IPS-18a (cell line): ENCODE measurements at regions not wholly inside any gene's neighbourhood (a gene's known extent, or its start where the extent isn't known, plus 50 kb on each side); places are given as distances from the start of the nearest gene placed in this dataset.
"Not testable (repeated sequence)": the region's sequence is repeated elsewhere in the genome, so short reads cannot be mapped to it uniquely, and the experiment has no call there.

Experiments used
- H3K27ac ChIP-seq: one replicate; pipeline ENCODE4 v1.5.1; 2013; ENCODE audit warnings: low read length
- H3K27me3 ChIP-seq: one replicate; pipeline ENCODE4 v1.6.1; 2013; ENCODE audit warnings: mild to moderate bottlenecking, low read length; ENCODE audit not compliant: control insufficient read depth, insufficient read depth
- H3K36me3 ChIP-seq: one replicate; pipeline ENCODE4 v1.6.1; 2013; ENCODE audit warnings: low read depth, low read length; ENCODE audit not compliant: control insufficient read depth
- H3K4me1 ChIP-seq: one replicate; pipeline ENCODE4 v1.6.1; 2013; ENCODE audit warnings: low read depth, low read length; ENCODE audit not compliant: control insufficient read depth
- H3K4me3 ChIP-seq: one replicate; pipeline ENCODE4 v1.5.1; 2013; ENCODE audit warnings: low read length
- H3K9ac ChIP-seq: one replicate; pipeline ENCODE4 v1.6.1; 2013; ENCODE audit warnings: mild to moderate bottlenecking, low read length, moderate library complexity
- H3K9me3 ChIP-seq: one replicate; pipeline ENCODE4 v1.6.1; 2013; ENCODE audit warnings: low read depth, low read length; ENCODE audit not compliant: control insufficient read depth

DNA sequence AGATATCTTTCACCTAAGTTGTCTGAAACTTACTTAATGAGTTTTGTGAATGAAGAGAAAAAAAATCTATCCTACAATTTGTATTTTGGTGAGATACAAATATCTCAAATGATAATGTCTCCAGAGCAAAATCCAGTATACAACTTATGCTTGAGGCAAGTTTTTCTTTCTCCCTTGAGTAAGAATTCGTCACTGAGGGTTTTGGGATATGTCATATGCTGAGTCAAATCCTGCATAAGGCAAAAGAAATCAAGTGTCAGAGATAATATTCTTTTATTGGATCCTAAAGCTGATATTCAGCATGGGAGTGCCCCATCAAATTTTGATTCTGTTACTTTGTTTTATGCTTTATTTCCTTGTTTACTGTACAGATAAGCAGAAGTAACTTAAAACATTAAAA is 1308.6 kb downstream of the ARAP2 start:
- Histone ChIP-seq H3K4me1 (no peaks in the 10 kb centered on the region), H3K27ac (no peak overlapping the region), H3K36me3 (no peaks in the 10 kb centered on the region), H3K27me3 (no peaks in the 10 kb centered on the region), H3K9ac (no peak overlapping the region), H3K9me3 (no peaks in the 10 kb centered on the region), H3K4me3 (no peak overlapping the region)

DNA sequence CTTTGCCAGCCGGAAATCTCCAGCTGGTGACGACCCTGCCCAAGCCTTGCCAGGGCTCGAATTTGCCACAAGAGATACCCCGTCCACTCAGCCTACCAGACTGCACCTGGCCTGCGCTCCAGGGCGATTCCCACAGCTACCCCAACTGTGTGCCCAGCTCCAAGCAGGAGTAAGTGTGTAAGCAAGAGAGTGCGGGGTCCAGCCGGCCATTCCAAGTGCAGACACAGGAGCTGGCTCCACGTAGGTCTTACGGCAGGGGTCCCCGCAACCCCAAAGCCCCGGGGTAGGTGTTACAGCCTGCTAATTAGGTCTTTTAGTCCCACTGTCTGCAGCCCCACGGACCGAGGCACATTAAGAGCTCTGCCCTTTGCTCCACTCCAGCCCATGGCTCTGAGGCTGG is 1305.2 kb downstream of the ARAP2 start:
- H3K27me3 ChIP-seq = no peaks in the 10 kb centered on the region
- H3K9me3 ChIP-seq = no peaks in the 10 kb centered on the region
- no peak overlapping the region for H3K27ac ChIP-seq
- H3K36me3 ChIP-seq = no peaks in the 10 kb centered on the region
- no peak overlapping the region for H3K9ac ChIP-seq
- H3K4me3 ChIP-seq = no peak overlapping the region
- no peaks in the 10 kb centered on the region for H3K4me1 ChIP-seq

DNA sequence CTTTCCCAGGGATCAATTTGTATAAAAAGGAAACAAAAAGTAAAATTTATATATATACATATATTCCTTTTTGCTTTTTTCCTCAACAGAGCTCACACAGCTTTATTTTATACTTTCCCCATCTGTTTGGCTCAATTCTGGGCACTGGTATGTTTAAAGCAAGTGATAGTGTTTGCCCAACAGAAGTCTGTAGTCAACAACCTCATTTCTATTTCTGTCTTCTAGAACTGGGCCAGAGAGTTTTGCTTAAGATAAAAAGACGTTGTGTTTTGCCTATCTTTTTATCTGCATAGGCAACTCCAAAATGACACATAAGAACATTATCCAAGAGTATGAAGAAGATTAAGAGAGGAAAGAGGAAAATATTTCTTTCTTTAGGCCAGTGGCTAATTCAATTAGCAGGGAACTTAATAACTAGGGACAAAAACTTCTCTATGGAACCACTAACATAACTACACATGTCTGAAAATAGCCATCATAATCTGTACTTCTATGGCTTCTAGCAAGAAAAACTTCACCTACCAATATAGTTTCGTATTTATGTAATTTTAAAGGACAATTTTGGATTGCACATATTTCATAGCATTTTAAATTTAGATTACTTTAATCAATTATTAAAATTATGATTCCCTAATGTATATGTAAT is 1300.5 kb downstream of the ARAP2 start:
- H3K4me1 ChIP-seq = no peaks in the 10 kb centered on the region
- H3K27me3 ChIP-seq = no peaks in the 10 kb centered on the region
- H3K36me3 ChIP-seq = no peaks in the 10 kb centered on the region

GRCh38 chr4:34950926-34951325 is 1293.4 kb downstream of the ARAP2 start:
- no peaks in the 10 kb centered on the region for H3K27me3 ChIP-seq
- no peaks in the 10 kb centered on the region for H3K4me1 ChIP-seq
- H3K27ac ChIP-seq = no peak overlapping the region
- H3K36me3 ChIP-seq = no peaks in the 10 kb centered on the region
- no peaks in the 10 kb centered on the region for H3K9me3 ChIP-seq
- no peak overlapping the region for H3K9ac ChIP-seq
- H3K4me3 ChIP-seq = no peak overlapping the region

More for the DNA sequence above, 1300.5 kb downstream of the ARAP2 start:
- Histone ChIP-seq H3K4me3 (no peak overlapping the region), H3K9me3 (no peaks in the 10 kb centered on the region), H3K27ac (no peak overlapping the region), H3K9ac (no peak overlapping the region)

DNA sequence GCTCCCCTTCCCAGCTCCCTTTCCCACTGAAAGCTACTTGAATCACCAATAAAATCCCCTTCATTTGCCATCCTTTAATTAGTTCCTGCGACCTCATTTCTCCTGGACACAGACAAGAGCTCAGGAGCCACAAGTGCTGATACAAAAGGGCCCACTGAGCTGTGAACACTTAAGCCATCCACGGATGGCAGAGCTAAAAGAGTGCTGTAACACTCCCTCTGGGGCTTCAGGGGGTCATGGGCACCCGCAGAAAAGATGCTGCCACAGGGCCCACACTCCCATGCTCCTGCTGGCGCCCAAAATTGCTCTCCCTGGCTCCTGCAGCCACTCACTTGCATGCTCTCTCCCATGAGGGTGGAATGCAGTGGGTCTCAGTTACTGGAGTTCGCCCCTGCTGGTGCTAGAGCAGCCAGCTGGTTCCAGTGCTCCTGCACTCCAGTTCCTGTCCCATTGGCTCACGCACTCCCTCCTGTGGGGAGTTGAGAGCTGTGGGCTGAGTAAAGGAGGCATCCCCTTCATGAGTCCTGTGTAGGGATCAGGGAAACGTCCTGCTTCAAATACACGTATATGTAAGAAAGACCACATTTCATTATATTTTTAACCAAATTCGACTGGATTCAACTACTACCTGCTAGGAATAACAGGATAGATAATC is 1291.0 kb downstream of the ARAP2 start:
- no peaks in the 10 kb centered on the region for H3K27me3 ChIP-seq
- H3K27ac ChIP-seq = no peak overlapping the region
- H3K9me3 ChIP-seq = no peaks in the 10 kb centered on the region
- no peaks in the 10 kb centered on the region for H3K36me3 ChIP-seq
- no peak overlapping the region for H3K4me3 ChIP-seq
- H3K4me1 ChIP-seq = no peaks in the 10 kb centered on the region
- no peak overlapping the region for H3K9ac ChIP-seq

- H3K27ac ChIP-seq = peak overlapping the region; percentile 59
- H3K27me3 ChIP-seq = no peaks in the 10 kb centered on the region
- peaks cover 15% of the 10 kb centered on the region for H3K4me1 ChIP-seq
- no peak overlapping the region for H3K4me3 ChIP-seq
- H3K36me3 ChIP-seq = no peaks in the 10 kb centered on the region
- H3K9me3 ChIP-seq = no peaks in the 10 kb centered on the region
- H3K9ac ChIP-seq = no peak overlapping the region
Observed at GRCh38 chr4:34964613-34965012, 1279.7 kb downstream of the ARAP2 start.

GRCh38 chr4:34972189-34972588 is 1272.1 kb downstream of the ARAP2 start:
- no peaks in the 10 kb centered on the region for H3K27me3 ChIP-seq
- H3K9ac ChIP-seq = no peak overlapping the region
- no peaks in the 10 kb centered on the region for H3K4me1 ChIP-seq
- H3K36me3 ChIP-seq = no peaks in the 10 kb centered on the region
- no peaks in the 10 kb centered on the region for H3K9me3 ChIP-seq
- H3K4me3 ChIP-seq = no peak overlapping the region
- H3K27ac ChIP-seq = no peak overlapping the region

GRCh38 chr4:34973650-34974312 is 1270.5 kb downstream of the ARAP2 start:
- H3K4me1 ChIP-seq = no peaks in the 10 kb centered on the region
- no peaks in the 10 kb centered on the region for H3K36me3 ChIP-seq
- H3K9ac ChIP-seq = no peak overlapping the region
- H3K27me3 ChIP-seq = no peaks in the 10 kb centered on the region
- no peaks in the 10 kb centered on the region for H3K9me3 ChIP-seq
- no peak overlapping the region for H3K4me3 ChIP-seq
- H3K27ac ChIP-seq = no peak overlapping the region

DNA sequence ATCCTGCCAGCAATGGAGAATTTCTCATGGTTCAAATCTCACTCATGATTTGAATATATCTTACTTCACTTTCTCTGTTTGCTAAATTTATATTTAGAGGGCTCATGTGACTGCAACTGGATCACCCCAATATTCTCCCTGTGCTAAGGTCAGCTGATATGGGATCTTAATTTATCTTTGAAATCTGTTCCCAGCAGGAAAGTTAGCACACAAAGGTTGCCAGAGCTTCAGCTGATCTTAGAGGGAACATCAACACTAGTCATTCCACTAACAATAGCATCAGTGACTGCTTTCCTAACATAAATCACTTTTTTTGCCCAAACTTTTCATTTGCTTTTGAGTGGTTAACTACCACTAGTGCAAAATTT is 1270.0 kb downstream of the ARAP2 start:
- Histone ChIP-seq H3K36me3 (no peaks in the 10 kb centered on the region), H3K4me3 (no peak overlapping the region), H3K4me1 (no peaks in the 10 kb centered on the region), H3K27me3 (no peaks in the 10 kb centered on the region), H3K27ac (no peak overlapping the region), H3K9me3 (no peaks in the 10 kb centered on the region), H3K9ac (no peak overlapping the region)

DNA sequence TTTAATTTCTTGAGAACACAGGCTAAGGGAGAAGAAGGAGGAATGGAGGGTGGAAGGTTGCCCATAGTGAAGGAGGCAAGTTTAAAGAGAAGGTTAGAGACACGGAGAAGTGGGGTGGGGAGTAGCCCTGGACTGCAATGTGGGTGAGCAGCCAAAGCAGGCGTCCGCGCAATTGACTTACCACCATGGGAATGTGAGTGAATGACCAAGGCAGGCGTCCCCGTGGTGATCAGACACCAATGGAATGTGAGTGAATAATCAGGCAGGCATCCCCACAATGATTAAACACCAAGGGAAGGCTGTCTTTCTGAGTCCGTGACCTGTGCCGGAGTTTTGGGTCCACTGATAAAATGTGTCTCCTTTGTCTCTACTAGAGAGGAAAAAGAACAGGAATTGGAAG is 1223.1 kb downstream of the ARAP2 start:
- H3K4me3 ChIP-seq, H3K36me3 ChIP-seq, H3K4me1 ChIP-seq, H3K27ac ChIP-seq, H3K9me3 ChIP-seq, H3K9ac ChIP-seq, H3K27me3 ChIP-seq: not testable (repeated sequence)

GRCh38 chr4:35025152-35025834 is 1219.0 kb downstream of the ARAP2 start:
- no peaks in the 10 kb centered on the region for H3K9me3 ChIP-seq
- H3K4me3 ChIP-seq = no peak overlapping the region
- H3K36me3 ChIP-seq = no peaks in the 10 kb centered on the region
- H3K27ac ChIP-seq = no peak overlapping the region
- H3K27me3 ChIP-seq = no peaks in the 10 kb centered on the region
- H3K4me1 ChIP-seq = no peaks in the 10 kb centered on the region
- no peak overlapping the region for H3K9ac ChIP-seq
